Astrocyte of the cerebellum (primary cell): ENCODE measurements at regions not wholly inside any gene's neighbourhood (a gene's known extent, or its start where the extent isn't known, plus 50 kb on each side); places are given as distances from the start of the nearest gene placed in this dataset.

Experiments
- DNase-seq: peaks from one replicate; pipeline ENCODE4 v3.0.0-alpha.2; 2011; ENCODE audit warnings: low read depth
- H3K4me3 ChIP-seq: 2 replicates; pipeline ENCODE4 v1.5.1; 2011; ENCODE audit warnings: mild to moderate bottlenecking, low read depth, low read length, moderate library complexity
- CTCF ChIP-seq: IDR thresholded peaks from 2 replicates; pipeline ENCODE4 v1.5.1; 2012; ENCODE audit warnings: low read length, low read depth, moderate library complexity, mild to moderate bottlenecking; ENCODE audit errors: missing control alignments
- in situ Hi-C: cut with HindIII; loops from 2 replicates; pipeline ENCODE4 v1.10.0; 2017; ENCODE audit warnings: low sequenced_read_pairs

GRCh38 chr3:102537123-102537522 lies 102.3 kb downstream of the ZPLD1 start:
- in situ Hi-C loops = loop anchor here (10.0 kb wide), 2 partner anchors 312 to 732 kb away; no protein-coding TSS in a partner anchor
- TF ChIP-seq CTCF = no peak
- no peak for DNase-seq
- H3K4me3 ChIP-seq = no peak overlapping the region

- H3K4me3 ChIP-seq = no peak overlapping the region
- DNase-seq = no peak
- no peak for TF ChIP-seq CTCF
- in situ Hi-C loops = no loop called here
Observed at GRCh38 chr3:102544741-102545140, 109.9 kb downstream of the ZPLD1 start.

GRCh38 chr3:102545276-102545675 lies 110.5 kb downstream of the ZPLD1 start:
- H3K4me3 ChIP-seq = no peak overlapping the region
- no peak for DNase-seq
- in situ Hi-C loops = no loop called here
- TF ChIP-seq CTCF = no peak

- in situ Hi-C loops = no loop called here
- no peak for TF ChIP-seq CTCF
- no peak for DNase-seq
- no peak overlapping the region for H3K4me3 ChIP-seq
Observed at GRCh38 chr3:102553876-102554275, 119.1 kb downstream of the ZPLD1 start.

GRCh38 chr3:102570511-102570910 lies 135.7 kb downstream of the ZPLD1 start:
- TF ChIP-seq CTCF = no peak
- H3K4me3 ChIP-seq = no peak overlapping the region
- in situ Hi-C loops = no loop called here
- no peak for DNase-seq

- no peak for TF ChIP-seq CTCF
- in situ Hi-C loops = no loop called here
- DNase-seq = no peak
- H3K4me3 ChIP-seq = no peak overlapping the region
Observed at GRCh38 chr3:102571006-102571405, 136.2 kb downstream of the ZPLD1 start.

- in situ Hi-C loops = no loop called here
- H3K4me3 ChIP-seq = no peak overlapping the region
- no peak for TF ChIP-seq CTCF
- DNase-seq = no peak
Observed at GRCh38 chr3:102571720-102572384, 137.0 kb downstream of the ZPLD1 start.
